Fibroblast of pulmonary artery (primary cell): ENCODE measurements at regions not wholly inside any gene's neighbourhood (a gene's known extent, or its start where the extent isn't known, plus 50 kb on each side); places are given as distances from the start of the nearest gene placed in this dataset.

Experiments used
- DNase-seq: peaks from one replicate; pipeline ENCODE4 v3.0.0-alpha.2; 2010; ENCODE audit warnings: low read depth
- H3K4me3 ChIP-seq: replicated peaks from 2 replicates; pipeline ENCODE4 v1.5.1; 2011; ENCODE audit warnings: low read depth, mild to moderate bottlenecking, control low read depth, low read length, moderate library complexity
- CTCF ChIP-seq: IDR thresholded peaks from 2 replicates; pipeline ENCODE4 v1.5.1; 2011; ENCODE audit warnings: mild to moderate bottlenecking, control low read depth, low read length, inconsistent platforms; ENCODE audit errors: missing control alignments

- DNase-seq, result no peak
- TF ChIP-seq CTCF, result no peak
- H3K4me3 ChIP-seq, result no peak overlapping the region
Observed at GRCh38 chr13:74646091-74646490, 511.9 kb upstream of the KLF12 start.

- TF ChIP-seq CTCF, result no peak
- no peak for DNase-seq
- H3K4me3 ChIP-seq, result no peak overlapping the region
Observed at GRCh38 chr13:74645586-74645985, 511.4 kb upstream of the KLF12 start.

- no peak overlapping the region for H3K4me3 ChIP-seq
- peak; percentile 80 for DNase-seq
- TF ChIP-seq CTCF, result no peak
Observed at GRCh38 chr13:74644229-74644628, 510.0 kb upstream of the KLF12 start.

- no peak overlapping the region for H3K4me3 ChIP-seq
- no peak for TF ChIP-seq CTCF
- peak; percentile 14 for DNase-seq
Observed at GRCh38 chr13:74641586-74641985, 507.4 kb upstream of the KLF12 start.

DNA sequence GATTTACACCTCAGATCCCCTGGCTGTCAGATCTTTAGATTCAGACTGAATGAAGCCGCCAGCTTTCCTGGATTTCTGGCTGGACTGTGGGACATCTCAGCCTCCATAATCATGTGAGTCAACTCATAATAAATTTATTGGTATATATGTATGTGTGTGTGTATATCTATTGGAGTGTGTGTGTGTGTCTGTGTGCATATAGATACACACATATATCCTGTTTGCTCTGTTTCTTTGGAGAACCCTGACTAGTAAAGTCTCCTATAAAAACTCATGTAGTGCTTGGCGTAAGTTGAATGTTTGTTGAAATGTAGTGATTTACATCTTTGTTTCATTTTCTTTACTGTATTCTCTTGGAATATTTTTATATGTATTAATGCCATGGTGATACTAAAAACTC, 499.5 kb upstream of the KLF12 start:
- no peak for DNase-seq
- TF ChIP-seq CTCF, result no peak
- H3K4me3 ChIP-seq, result no peak overlapping the region

DNA sequence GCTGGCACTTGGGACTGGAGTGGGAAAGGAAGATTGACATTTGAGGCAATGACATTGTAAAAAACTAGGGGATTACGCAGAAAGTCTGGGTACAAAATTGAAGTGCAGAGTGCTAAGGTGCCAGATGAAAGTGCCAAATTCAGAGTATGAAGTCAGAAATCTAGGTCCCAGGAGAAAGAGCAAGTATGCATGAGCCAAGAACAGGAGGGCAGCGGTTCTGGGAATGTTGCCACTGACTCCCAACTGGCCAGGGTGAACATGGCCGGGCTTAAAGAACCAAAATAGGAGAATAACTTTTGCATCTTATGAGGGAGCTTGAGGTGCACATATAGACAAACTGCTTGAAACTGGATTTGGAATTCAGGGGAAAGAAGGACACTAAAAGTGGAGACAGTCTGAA, 495.8 kb upstream of the KLF12 start:
- no peak overlapping the region for H3K4me3 ChIP-seq
- TF ChIP-seq CTCF, result no peak
- no peak for DNase-seq

DNA sequence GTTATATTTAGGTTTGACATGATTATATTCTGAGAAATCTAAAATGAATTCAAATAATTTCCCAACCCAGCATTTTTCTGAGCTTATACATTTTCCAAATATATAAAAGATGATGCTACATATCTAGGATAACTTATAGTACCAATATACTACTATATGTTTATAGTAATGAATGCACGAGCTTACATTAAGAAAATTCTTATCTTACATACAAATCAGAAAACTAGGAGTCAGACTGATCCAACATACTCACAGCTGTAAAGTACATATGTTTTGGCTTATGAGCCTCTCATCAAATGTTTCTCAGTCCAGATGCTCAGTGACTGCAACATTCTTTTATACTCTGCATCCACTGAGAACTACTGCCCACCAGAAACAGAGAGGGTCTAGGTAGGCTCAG, 491.3 kb upstream of the KLF12 start:
- TF ChIP-seq CTCF, result no peak
- DNase-seq, result no peak

More for the DNA sequence above, 491.3 kb upstream of the KLF12 start:
- H3K4me3 ChIP-seq, result no peak overlapping the region
